SK-N-SH treated with all-trans-retinoic acid at 6 μM for 48 hours (cell line): ENCODE measurements at regions not wholly inside any gene's neighbourhood (a gene's known extent, or its start where the extent isn't known, plus 50 kb on each side); places are given as distances from the start of the nearest gene placed in this dataset.

Experiments used
- ATAC-seq: fragments of 200-7000 bp; cut with Tn5 transposase; 3 replicates; pipeline ENCODE4 v1.9.1; 2020; ENCODE audit warnings: mild to moderate bottlenecking, moderate library complexity
- ARNTL ChIP-seq: fragments of 450-650 bp; formaldehyde crosslinking; IDR thresholded peaks from 2 replicates; pipeline ENCODE4 v1.5.0; 2020; ENCODE audit warnings: low read depth, mild to moderate bottlenecking, moderate library complexity, borderline replicate concordance
- BACH2 ChIP-seq: fragments of 250-450 bp; sonication (Bioruptor Pico); IDR thresholded peaks from 2 replicates; pipeline ENCODE4 v1.9.0; 2021; ENCODE audit warnings: mild to moderate bottlenecking, borderline replicate concordance
- CSDC2 ChIP-seq: fragments of 250-450 bp; sonication (Bioruptor Pico); IDR thresholded peaks from 2 replicates; pipeline ENCODE4 v1.5.0; 2020; ENCODE audit warnings: mild to moderate bottlenecking, moderate library complexity
- ESRRG ChIP-seq: fragments of 250-450 bp; sonication (Bioruptor Pico); IDR thresholded peaks from 2 replicates; pipeline ENCODE4 v1.6.1; 2021; ENCODE audit warnings: mild to moderate bottlenecking
- GLIS3 ChIP-seq: fragments of 250-450 bp; sonication (Bioruptor Pico); IDR thresholded peaks from 2 replicates; pipeline ENCODE4 v1.5.0; 2020; ENCODE audit warnings: mild to moderate bottlenecking, moderate library complexity
- ISL1 ChIP-seq: fragments of 250-450 bp; sonication (Bioruptor Pico); IDR thresholded peaks from 2 replicates; pipeline ENCODE4 v2.1.2; 2022; ENCODE audit warnings: mild to moderate bottlenecking, moderate library complexity
- OSR1 ChIP-seq: fragments of 250-450 bp; sonication (Bioruptor Pico); IDR thresholded peaks from 2 replicates; pipeline ENCODE4 v1.8.0; 2022; ENCODE audit warnings: moderate library complexity, mild to moderate bottlenecking, inconsistent platforms
- PPARA ChIP-seq: fragments of 250-450 bp; sonication (Bioruptor Pico); IDR thresholded peaks from 2 replicates; pipeline ENCODE4 v1.5.0; 2020; ENCODE audit warnings: mild to moderate bottlenecking, borderline replicate concordance
- RARB ChIP-seq: fragments of 250-450 bp; sonication (Bioruptor Pico); IDR thresholded peaks from 2 replicates; pipeline ENCODE4 v1.8.0; 2021; ENCODE audit warnings: mild to moderate bottlenecking, moderate library complexity
- SNAI2 ChIP-seq: fragments of 250-450 bp; sonication (Bioruptor Pico); IDR thresholded peaks from 2 replicates; pipeline ENCODE4 v1.5.0; 2020; ENCODE audit warnings: mild to moderate bottlenecking, moderate library complexity
- TCF4 ChIP-seq: fragments of 250-450 bp; sonication (Bioruptor Pico); IDR thresholded peaks from 2 replicates; pipeline ENCODE4 v1.8.0; 2021; ENCODE audit warnings: mild to moderate bottlenecking, moderate library complexity, borderline replicate concordance
- TOX ChIP-seq: fragments of 250-450 bp; sonication (Bioruptor Pico); IDR thresholded peaks from 2 replicates; pipeline ENCODE4 v1.8.0; 2021; ENCODE audit warnings: mild to moderate bottlenecking, moderate library complexity, borderline replicate concordance
- ZC3H10 ChIP-seq: fragments of 250-450 bp; sonication (Bioruptor Pico); IDR thresholded peaks from 2 replicates; pipeline ENCODE4 v1.5.1; 2021; ENCODE audit warnings: mild to moderate bottlenecking, moderate library complexity
- ZFP3 ChIP-seq: fragments of 250-450 bp; sonication (Bioruptor Pico); IDR thresholded peaks from 2 replicates; pipeline ENCODE4 v1.5.0; 2020; ENCODE audit warnings: mild to moderate bottlenecking, moderate library complexity
- ZFP30 ChIP-seq: fragments of 450-650 bp; formaldehyde crosslinking; IDR thresholded peaks from 2 replicates; pipeline ENCODE4 v1.5.0; 2022; ENCODE audit warnings: mild to moderate bottlenecking, moderate library complexity
- ZNF565 ChIP-seq: fragments of 450-650 bp; formaldehyde crosslinking; conservative IDR thresholded peaks from 2 replicates; pipeline ENCODE4 v1.5.0; 2020; ENCODE audit warnings: low read depth, mild to moderate bottlenecking, moderate library complexity
- ZNF70 ChIP-seq: fragments of 450-650 bp; formaldehyde crosslinking; IDR thresholded peaks from 2 replicates; pipeline ENCODE4 v1.5.0; 2020; ENCODE audit warnings: mild to moderate bottlenecking, moderate library complexity
- ZNF8 ChIP-seq: fragments of 450-650 bp; formaldehyde crosslinking; IDR thresholded peaks from 2 replicates; pipeline ENCODE4 v1.5.0; 2020; ENCODE audit warnings: mild to moderate bottlenecking, moderate library complexity
- TF ChIP-seq, protein P1 (sequence below): fragments of 250-450 bp; sonication (Bioruptor Pico); IDR thresholded peaks from 2 replicates; pipeline ENCODE4 v1.8.0; 2020; ENCODE audit warnings: mild to moderate bottlenecking, moderate library complexity, borderline replicate concordance
- TF ChIP-seq, protein P2 (sequence below): fragments of 250-450 bp; sonication (Bioruptor Pico); IDR thresholded peaks from 2 replicates; pipeline ENCODE4 v1.5.1; 2020; ENCODE audit warnings: low read depth, mild to moderate bottlenecking, moderate library complexity
- TF ChIP-seq, protein P3 (sequence below): fragments of 250-450 bp; sonication (Bioruptor Pico); IDR thresholded peaks from 2 replicates; pipeline ENCODE4 v1.5.1; 2021; ENCODE audit warnings: mild to moderate bottlenecking, moderate library complexity
- TF ChIP-seq, protein P4 (sequence below): fragments of 250-450 bp; sonication (Bioruptor Pico); IDR thresholded peaks from 2 replicates; pipeline ENCODE4 v1.8.0; 2021; ENCODE audit warnings: low read depth, mild to moderate bottlenecking, moderate library complexity, borderline replicate concordance
- TF ChIP-seq, protein P5 (sequence below): fragments of 250-450 bp; sonication (Bioruptor Pico); IDR thresholded peaks from 2 replicates; pipeline ENCODE4 v1.5.0; 2020; ENCODE audit warnings: mild to moderate bottlenecking, moderate library complexity

DNA sequence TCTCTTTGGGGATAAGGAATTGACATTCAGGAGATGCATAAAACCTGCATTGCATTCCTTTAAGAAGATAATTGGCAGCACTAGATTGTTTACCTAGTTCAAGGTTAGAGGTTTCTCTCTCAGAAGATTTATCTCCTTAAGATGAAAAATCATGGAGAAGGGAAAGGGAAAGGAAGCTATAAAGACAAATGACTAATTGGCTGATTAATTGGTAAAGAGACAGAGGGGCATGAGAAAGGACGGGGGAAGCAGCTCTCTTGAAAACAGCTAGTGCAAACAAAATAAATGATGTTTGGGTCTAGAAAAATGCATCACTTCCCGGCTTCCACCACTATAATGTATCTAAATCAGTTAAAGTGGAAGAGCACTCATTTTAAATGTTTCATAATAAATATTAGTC, 941.2 kb downstream of the XPNPEP1 start:
- TF ChIP-seq ZNF8 (CRISPR knock-in tag) (no peak), GLIS3 (CRISPR knock-in tag) (no peak), ESRRG (CRISPR knock-in tag) (no peak), PPARA (no peak), ZNF565 (CRISPR knock-in tag) (no peak), TOX (CRISPR knock-in tag) (no peak), ISL1 (no peak), BACH2 (CRISPR knock-in tag) (no peak), ZC3H10 (CRISPR knock-in tag) (no peak), ZNF70 (CRISPR knock-in tag) (no peak), RARB (CRISPR knock-in tag) (no peak)
- TF ChIP-seq, protein P1, sequence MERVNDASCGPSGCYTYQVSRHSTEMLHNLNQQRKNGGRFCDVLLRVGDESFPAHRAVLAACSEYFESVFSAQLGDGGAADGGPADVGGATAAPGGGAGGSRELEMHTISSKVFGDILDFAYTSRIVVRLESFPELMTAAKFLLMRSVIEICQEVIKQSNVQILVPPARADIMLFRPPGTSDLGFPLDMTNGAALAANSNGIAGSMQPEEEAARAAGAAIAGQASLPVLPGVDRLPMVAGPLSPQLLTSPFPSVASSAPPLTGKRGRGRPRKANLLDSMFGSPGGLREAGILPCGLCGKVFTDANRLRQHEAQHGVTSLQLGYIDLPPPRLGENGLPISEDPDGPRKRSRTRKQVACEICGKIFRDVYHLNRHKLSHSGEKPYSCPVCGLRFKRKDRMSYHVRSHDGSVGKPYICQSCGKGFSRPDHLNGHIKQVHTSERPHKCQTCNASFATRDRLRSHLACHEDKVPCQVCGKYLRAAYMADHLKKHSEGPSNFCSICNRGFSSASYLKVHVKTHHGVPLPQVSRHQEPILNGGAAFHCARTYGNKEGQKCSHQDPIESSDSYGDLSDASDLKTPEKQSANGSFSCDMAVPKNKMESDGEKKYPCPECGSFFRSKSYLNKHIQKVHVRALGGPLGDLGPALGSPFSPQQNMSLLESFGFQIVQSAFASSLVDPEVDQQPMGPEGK (CRISPR knock-in tag), result no peak
- TF ChIP-seq, protein P2, sequence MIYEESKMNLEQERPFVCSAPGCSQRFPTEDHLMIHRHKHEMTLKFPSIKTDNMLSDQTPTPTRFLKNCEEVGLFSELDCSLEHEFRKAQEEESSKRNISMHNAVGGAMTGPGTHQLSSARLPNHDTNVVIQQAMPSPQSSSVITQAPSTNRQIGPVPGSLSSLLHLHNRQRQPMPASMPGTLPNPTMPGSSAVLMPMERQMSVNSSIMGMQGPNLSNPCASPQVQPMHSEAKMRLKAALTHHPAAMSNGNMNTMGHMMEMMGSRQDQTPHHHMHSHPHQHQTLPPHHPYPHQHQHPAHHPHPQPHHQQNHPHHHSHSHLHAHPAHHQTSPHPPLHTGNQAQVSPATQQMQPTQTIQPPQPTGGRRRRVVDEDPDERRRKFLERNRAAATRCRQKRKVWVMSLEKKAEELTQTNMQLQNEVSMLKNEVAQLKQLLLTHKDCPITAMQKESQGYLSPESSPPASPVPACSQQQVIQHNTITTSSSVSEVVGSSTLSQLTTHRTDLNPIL, result no peak
- TF ChIP-seq, protein P3, sequence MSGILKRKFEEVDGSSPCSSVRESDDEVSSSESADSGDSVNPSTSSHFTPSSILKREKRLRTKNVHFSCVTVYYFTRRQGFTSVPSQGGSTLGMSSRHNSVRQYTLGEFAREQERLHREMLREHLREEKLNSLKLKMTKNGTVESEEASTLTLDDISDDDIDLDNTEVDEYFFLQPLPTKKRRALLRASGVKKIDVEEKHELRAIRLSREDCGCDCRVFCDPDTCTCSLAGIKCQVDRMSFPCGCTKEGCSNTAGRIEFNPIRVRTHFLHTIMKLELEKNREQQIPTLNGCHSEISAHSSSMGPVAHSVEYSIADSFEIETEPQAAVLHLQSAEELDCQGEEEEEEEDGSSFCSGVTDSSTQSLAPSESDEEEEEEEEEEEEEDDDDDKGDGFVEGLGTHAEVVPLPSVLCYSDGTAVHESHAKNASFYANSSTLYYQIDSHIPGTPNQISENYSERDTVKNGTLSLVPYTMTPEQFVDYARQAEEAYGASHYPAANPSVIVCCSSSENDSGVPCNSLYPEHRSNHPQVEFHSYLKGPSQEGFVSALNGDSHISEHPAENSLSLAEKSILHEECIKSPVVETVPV (CRISPR knock-in tag), result no peak
- TF ChIP-seq, protein P4, sequence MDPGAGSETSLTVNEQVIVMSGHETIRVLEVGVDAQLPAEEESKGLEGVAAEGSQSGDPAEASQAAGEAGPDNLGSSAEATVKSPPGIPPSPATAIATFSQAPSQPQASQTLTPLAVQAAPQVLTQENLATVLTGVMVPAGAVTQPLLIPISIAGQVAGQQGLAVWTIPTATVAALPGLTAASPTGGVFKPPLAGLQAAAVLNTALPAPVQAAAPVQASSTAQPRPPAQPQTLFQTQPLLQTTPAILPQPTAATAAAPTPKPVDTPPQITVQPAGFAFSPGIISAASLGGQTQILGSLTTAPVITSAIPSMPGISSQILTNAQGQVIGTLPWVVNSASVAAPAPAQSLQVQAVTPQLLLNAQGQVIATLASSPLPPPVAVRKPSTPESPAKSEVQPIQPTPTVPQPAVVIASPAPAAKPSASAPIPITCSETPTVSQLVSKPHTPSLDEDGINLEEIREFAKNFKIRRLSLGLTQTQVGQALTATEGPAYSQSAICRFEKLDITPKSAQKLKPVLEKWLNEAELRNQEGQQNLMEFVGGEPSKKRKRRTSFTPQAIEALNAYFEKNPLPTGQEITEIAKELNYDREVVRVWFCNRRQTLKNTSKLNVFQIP (CRISPR knock-in tag), result no peak
- TF ChIP-seq, protein P5, sequence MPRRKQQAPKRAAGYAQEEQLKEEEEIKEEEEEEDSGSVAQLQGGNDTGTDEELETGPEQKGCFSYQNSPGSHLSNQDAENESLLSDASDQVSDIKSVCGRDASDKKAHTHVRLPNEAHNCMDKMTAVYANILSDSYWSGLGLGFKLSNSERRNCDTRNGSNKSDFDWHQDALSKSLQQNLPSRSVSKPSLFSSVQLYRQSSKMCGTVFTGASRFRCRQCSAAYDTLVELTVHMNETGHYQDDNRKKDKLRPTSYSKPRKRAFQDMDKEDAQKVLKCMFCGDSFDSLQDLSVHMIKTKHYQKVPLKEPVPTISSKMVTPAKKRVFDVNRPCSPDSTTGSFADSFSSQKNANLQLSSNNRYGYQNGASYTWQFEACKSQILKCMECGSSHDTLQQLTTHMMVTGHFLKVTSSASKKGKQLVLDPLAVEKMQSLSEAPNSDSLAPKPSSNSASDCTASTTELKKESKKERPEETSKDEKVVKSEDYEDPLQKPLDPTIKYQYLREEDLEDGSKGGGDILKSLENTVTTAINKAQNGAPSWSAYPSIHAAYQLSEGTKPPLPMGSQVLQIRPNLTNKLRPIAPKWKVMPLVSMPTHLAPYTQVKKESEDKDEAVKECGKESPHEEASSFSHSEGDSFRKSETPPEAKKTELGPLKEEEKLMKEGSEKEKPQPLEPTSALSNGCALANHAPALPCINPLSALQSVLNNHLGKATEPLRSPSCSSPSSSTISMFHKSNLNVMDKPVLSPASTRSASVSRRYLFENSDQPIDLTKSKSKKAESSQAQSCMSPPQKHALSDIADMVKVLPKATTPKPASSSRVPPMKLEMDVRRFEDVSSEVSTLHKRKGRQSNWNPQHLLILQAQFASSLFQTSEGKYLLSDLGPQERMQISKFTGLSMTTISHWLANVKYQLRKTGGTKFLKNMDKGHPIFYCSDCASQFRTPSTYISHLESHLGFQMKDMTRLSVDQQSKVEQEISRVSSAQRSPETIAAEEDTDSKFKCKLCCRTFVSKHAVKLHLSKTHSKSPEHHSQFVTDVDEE (CRISPR knock-in tag), result no peak
- TF ChIP-seq, all 23 proteins: peak for 0
- ATAC-seq, result no peak

DNA sequence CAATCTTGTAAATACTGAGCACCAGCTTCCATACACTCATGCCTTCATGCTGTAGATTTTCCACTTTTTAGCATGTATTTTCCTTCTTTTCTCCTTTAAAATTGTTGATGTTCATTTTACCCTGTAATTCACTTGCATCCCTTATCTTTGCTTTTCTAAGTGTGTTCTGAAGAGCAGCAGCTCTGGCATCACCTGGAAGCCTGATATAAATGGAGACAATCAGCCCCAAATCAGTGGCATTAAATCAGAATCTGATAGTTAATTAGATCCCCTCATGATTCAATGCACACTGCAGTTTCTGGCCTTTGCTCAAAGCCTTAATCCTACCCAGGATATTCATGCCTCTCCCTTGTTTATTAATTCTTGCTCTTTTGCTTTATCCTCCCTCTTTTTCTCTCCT, 942.4 kb downstream of the XPNPEP1 start:
- no peak for ATAC-seq

More for the DNA sequence above, 942.4 kb downstream of the XPNPEP1 start:
- TF ChIP-seq ZNF8 (CRISPR knock-in tag) (no peak), SNAI2 (CRISPR knock-in tag) (no peak), ZNF70 (CRISPR knock-in tag) (no peak), ZFP3 (CRISPR knock-in tag) (no peak), ZC3H10 (CRISPR knock-in tag) (no peak), PPARA (no peak), TCF4 (CRISPR knock-in tag) (no peak), GLIS3 (CRISPR knock-in tag) (no peak), ZNF565 (CRISPR knock-in tag) (no peak), ESRRG (CRISPR knock-in tag) (no peak), ARNTL (CRISPR knock-in tag) (no peak), CSDC2 (CRISPR knock-in tag) (no peak), RARB (CRISPR knock-in tag) (no peak), OSR1 (CRISPR knock-in tag) (no peak), ISL1 (no peak), ZFP30 (no peak)
- TF ChIP-seq, protein P1 (CRISPR knock-in tag), result no peak
- TF ChIP-seq, protein P2, result no peak
- TF ChIP-seq, protein P3 (CRISPR knock-in tag), result no peak
- TF ChIP-seq, protein P4 (CRISPR knock-in tag), result no peak
- TF ChIP-seq, all 23 proteins: peak for 0
